Gastrocnemius medialis (tissue), 4 donors: ENCODE measurements at regions not wholly inside any gene's neighbourhood (a gene's known extent, or its start where the extent isn't known, plus 50 kb on each side); places are given as distances from the start of the nearest gene placed in this dataset.

Source experiments
- ATAC-seq, 2 donors: fragments of 150-250 bp; one replicate each; pipeline ENCODE4 v1.9.1; 2016
- DNase-seq, 2 donors: peaks; one replicate each; pipeline ENCODE4 v3.0.0-alpha.2; 2019
- H3K27ac ChIP-seq, 4 donors: fragments of 200-600 bp; sonication (generic); 1 replicate in 1 of 4; 2 replicates in 3 of 4; pipeline ENCODE4 v1.5.1; 2016 to 2018; ENCODE audit warnings: mild to moderate bottlenecking in 2 of 4, moderate library complexity in 1 of 4
- H3K27me3 ChIP-seq, 3 donors: fragments of 200-600 bp; sonication (generic) in 2 of 3; 1 replicate in 1 of 3; 2 replicates in 2 of 3; pipeline versions ENCODE4 v1.5.1 to v1.6.0; 2016 to 2019; ENCODE audit warnings: mild to moderate bottlenecking in 1 of 3, moderate library complexity in 1 of 3
- H3K36me3 ChIP-seq, 2 donors: fragments of 200-600 bp; sonication (generic) in 1 of 2; one replicate each; pipeline ENCODE4 v1.5.1; 2017 to 2018
- H3K4me1 ChIP-seq, 2 donors: fragments of 200-600 bp; sonication (generic) in 1 of 2; one replicate each; pipeline ENCODE4 v1.5.1; 2016 to 2017; ENCODE audit warnings: mild to moderate bottlenecking in 2 of 2
- H3K4me3 ChIP-seq, 4 donors: fragments of 200-600 bp; sonication (generic) in 3 of 4; 1 replicate in 1 of 4; 2 replicates in 3 of 4; pipeline ENCODE4 v1.5.1; 2016 to 2019; ENCODE audit warnings: mild to moderate bottlenecking in 2 of 4
- H3K9me3 ChIP-seq, 3 donors: fragments of 200-600 bp; sonication (generic) in 2 of 3; 1 replicate in 1 of 3; 2 replicates in 2 of 3; pipeline ENCODE4 v1.5.1; 2016 to 2019
- CTCF ChIP-seq, 5 experiments: fragments of 450-650 bp in 3 of 5; fragments of 200-600 bp in 2 of 5; sonication (generic) in 2 of 5; IDR thresholded peaks in 4 of 5; conservative IDR thresholded peaks in 1 of 5; 1 replicate in 4 of 5; 2 replicates in 1 of 5; pipeline ENCODE4 v1.5.1; 2016 to 2019; ENCODE audit warnings: antibody characterized with exemption in 5 of 5, mild to moderate bottlenecking in 3 of 5, moderate library complexity in 3 of 5
- POLR2A ChIP-seq, 2 donors: fragments of 450-650 bp; IDR thresholded peaks; one replicate each; pipeline ENCODE4 v1.6.1; 2017; ENCODE audit warnings: antibody characterized with exemption in 2 of 2, mild to moderate bottlenecking in 2 of 2, moderate library complexity in 2 of 2
- in situ Hi-C, 4 donors: fragments of 200-750 bp; cut with MboI; loops; one replicate each; pipeline versions ENCODE4 v1.15.0 to v1.8.0; 2017; ENCODE audit warnings: low sequenced_read_pairs in 4 of 4
- intact Hi-C: fragments of 100-400 bp; cut with DNase I; formaldehyde crosslinking; loops from one replicate; pipeline ENCODE4 v1.15.1; 2023; ENCODE audit warnings: low total_unique reads

GRCh38 chr3:159845737-159846136 lies 142.9 kb upstream of the IL12A start:
- TF ChIP-seq CTCF (IDR thresholded peaks at IDR 0.05 in 4 of 5, conservative IDR thresholded peaks at IDR 0.05 in 1 of 5) (no peak), POLR2A (IDR thresholded peaks at IDR 0.05) (no peak)
- H3K27ac ChIP-seq: no peak overlapping the region
- no peaks in the 10 kb centered on the region for H3K27me3 ChIP-seq
- no peak overlapping the region for H3K4me3 ChIP-seq
- peaks cover 55 to 64% of the 10 kb centered on the region in 2 donors for H3K4me1 ChIP-seq
- DNase-seq (no peak), ATAC-seq (no peak)
- intact Hi-C loops: no loop called here
- H3K9me3 ChIP-seq: no peaks in the 10 kb centered on the region
- no peaks in the 10 kb centered on the region for H3K36me3 ChIP-seq
- in situ Hi-C loops: no loop called here

DNA sequence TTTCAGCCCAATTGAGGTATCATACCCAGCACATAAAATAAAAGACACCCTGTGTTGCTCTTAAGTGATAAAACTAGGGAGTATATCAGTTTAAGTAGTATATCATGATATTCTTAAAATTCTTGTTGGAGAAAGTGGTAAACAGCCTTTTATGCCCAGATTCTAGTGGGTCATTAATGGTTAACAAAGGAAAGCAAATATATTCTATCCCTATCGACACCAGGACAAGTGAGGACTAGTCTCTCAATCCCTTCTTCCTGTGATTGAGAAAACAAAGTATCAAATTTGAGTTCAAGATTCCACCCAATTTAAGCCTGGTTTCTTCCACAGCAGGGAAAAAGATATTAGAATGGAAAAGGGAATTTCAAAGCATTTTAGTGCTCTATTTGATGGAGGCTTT lies 142.4 kb upstream of the IL12A start:
- peaks cover 56 to 67% of the 10 kb centered on the region in 2 donors for H3K4me1 ChIP-seq
- in situ Hi-C loops: no loop called here

DNA sequence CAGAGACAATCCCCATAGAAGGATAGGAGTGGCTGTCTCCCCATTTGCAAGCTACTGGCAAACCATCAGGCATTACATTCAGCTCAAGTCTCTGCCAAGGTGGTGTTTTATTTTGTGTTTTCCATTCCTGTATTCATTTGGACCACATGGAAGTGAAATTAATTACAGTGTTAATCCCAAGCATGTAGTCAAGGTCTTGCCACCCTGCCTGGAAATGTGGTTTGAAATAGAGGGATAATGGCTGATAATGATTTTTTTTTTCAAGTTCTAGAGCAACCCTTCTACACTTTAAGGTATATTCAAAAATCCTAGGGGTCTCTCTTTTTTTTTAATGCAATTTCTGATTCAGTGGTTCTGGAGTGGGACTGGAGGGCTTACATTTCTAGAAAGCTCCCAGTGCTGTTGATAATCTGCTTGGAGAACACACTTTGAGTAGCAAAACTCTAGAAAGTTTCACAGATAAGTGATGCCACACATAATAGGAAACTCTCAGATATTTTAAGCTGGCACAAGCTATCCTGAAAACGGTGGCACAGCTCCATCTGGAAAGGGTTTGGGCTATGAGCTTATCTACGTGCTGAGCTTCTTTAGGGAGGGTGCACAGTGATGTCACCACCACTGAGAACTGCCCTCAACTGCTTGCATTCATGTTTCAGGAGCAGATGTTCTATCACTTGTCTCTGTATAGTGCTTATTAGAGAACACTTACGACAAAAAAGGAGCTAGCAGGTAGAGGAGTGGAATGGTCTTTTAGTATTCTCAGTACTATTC lies 140.1 kb upstream of the IL12A start:
- in situ Hi-C loops: no loop called here
- H3K27me3 ChIP-seq: no peaks in the 10 kb centered on the region
- DNase-seq (no peak), ATAC-seq (no peak)
- TF ChIP-seq CTCF (IDR thresholded peaks at IDR 0.05 in 4 of 5, conservative IDR thresholded peaks at IDR 0.05 in 1 of 5) (no peak), POLR2A (IDR thresholded peaks at IDR 0.05) (no peak)
- H3K9me3 ChIP-seq: no peaks in the 10 kb centered on the region
- no peak overlapping the region for H3K4me3 ChIP-seq
- H3K4me1 ChIP-seq: peaks cover 60 to 69% of the 10 kb centered on the region in 2 donors
- intact Hi-C loops: no loop called here
- no peaks in the 10 kb centered on the region for H3K36me3 ChIP-seq
- peak overlapping the region; percentile 45 to 97 (median 86) for H3K27ac ChIP-seq

More for the DNA sequence above, 142.4 kb upstream of the IL12A start:
- DNase-seq (no peak), ATAC-seq (no peak)
- Histone ChIP-seq H3K27me3 (no peaks in the 10 kb centered on the region), H3K27ac (peak overlapping the region in 3 of 4 donors; percentile 17 to 97 (median 86)), H3K36me3 (no peaks in the 10 kb centered on the region), H3K9me3 (no peaks in the 10 kb centered on the region), H3K4me3 (no peak overlapping the region)
- intact Hi-C loops: no loop called here
- TF ChIP-seq POLR2A (IDR thresholded peaks at IDR 0.05) (no peak), CTCF (IDR thresholded peaks at IDR 0.05 in 4 of 5, conservative IDR thresholded peaks at IDR 0.05 in 1 of 5) (no peak)

DNA sequence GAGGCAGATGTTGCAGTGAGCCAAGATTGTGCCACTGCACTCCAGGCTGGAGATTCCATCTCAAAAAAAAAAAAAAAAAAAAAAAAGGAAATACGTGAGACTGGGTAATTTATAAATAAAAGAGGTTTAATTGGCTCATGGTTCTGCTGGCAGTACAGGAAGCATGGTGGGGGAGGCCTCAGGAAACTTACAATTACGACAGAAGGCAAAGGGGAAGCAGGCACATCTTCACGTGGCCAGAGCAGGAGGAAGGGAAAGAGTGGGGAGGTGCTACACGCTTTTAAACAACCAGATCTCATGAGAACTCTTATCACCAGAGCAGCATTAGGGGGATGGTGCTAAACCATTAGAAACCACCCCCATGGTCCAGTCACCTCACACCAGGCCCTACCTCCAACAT lies 138.2 kb upstream of the IL12A start:
- intact Hi-C loops: loop anchor here (10.0 kb wide), 4 partner anchors 714 to 1024 kb away; partner anchors contain the start of genes KPNA4 and PPM1L
- ATAC-seq (no peak), DNase-seq (no peak)
- Histone ChIP-seq H3K27ac (peak overlapping the region; percentile 86 to 97 (median 92)), H3K36me3 (no peaks in the 10 kb centered on the region), H3K4me1 (peaks cover 60 to 63% of the 10 kb centered on the region in 2 donors), H3K27me3 (no peaks in the 10 kb centered on the region), H3K4me3 (no peak overlapping the region), H3K9me3 (no peaks in the 10 kb centered on the region)
- TF ChIP-seq CTCF (IDR thresholded peaks at IDR 0.05 in 4 of 5, conservative IDR thresholded peaks at IDR 0.05 in 1 of 5) (no peak), POLR2A (IDR thresholded peaks at IDR 0.05) (no peak)
- in situ Hi-C loops: no loop called here
